ENCODE measurements at regions not wholly inside any gene's neighbourhood (a gene's known extent, or its start where the extent isn't known, plus 50 kb on each side); places are given as distances from the start of the nearest gene placed in this dataset.
"Not testable (repeated sequence)": the region's sequence is repeated elsewhere in the genome, so short reads cannot be mapped to it uniquely, and the experiment has no call there.

GRCh38 chr16:75948441-75948840 is 222.2 kb upstream of the CPHXL start:
- no peak for ATAC-seq (ENCODE audit: low read depth)
- Mint-ChIP-seq H3K27ac (no peak overlapping the region), H3K36me3 (no peaks in the 10 kb centered on the region), H3K4me1 (no peaks in the 10 kb centered on the region), H3K4me3 (no peak overlapping the region), H3K27me3 (no peaks in the 10 kb centered on the region), H3K9me3 (no peaks in the 10 kb centered on the region)
- POLR2A ChIA-PET = no interaction called here
- DNase-seq = no peak

DNA sequence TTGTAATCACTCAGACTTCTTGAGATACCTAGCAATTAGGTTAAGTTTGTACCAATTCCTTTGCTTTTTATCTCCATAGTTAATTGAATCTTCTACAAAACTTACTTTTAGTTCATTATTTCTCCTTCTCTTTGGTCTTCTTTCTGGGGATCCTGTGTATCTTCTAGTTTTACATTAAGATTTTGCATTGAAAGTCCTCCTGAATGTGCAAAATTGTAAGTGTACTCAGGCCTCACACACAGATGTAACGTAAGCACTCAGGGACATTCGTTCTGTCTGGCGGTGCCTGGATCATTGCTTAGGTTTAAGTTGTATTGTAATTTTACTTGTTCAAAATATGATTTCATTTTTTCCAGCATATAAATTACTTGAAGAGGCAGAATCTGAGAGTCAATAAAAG is 222.6 kb upstream of the CPHXL start:
- Mint-ChIP-seq H3K27me3 (no peaks in the 10 kb centered on the region), H3K27ac (no peak overlapping the region), H3K4me3 (no peak overlapping the region), H3K4me1 (no peaks in the 10 kb centered on the region), H3K9me3 (no peaks in the 10 kb centered on the region), H3K36me3 (no peaks in the 10 kb centered on the region)
- POLR2A ChIA-PET = no interaction called here
- ATAC-seq (ENCODE audit: low read depth) (no peak), DNase-seq (no peak)

DNA sequence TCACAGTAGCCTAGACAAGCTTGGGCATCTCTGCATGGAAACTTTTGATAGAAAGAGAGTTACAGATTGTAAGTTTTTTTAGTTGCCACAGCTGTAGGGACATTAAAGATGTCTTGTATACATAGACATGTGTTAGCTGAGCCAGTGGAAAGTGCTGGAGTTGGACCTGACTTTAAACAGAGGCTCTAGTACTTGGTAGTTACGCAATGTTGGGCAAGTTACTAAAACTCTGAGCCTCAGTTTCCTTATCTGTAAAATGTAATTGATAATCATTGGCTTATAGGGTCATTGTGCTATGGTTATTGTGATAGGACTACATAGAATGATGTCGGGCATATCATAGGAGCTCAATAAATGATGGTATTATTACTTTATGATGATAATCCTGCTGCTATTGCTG is 225.8 kb upstream of the CPHXL start:
- no peaks in the 10 kb centered on the region for H3K36me3 Mint-ChIP-seq
- DNase-seq (no peak), ATAC-seq (ENCODE audit: low read depth) (no peak)
- H3K27ac Mint-ChIP-seq = no peak overlapping the region
- no peaks in the 10 kb centered on the region for H3K9me3 Mint-ChIP-seq
- H3K4me1 Mint-ChIP-seq = no peaks in the 10 kb centered on the region
- POLR2A ChIA-PET = no interaction called here
- no peak overlapping the region for H3K4me3 Mint-ChIP-seq
- no peaks in the 10 kb centered on the region for H3K27me3 Mint-ChIP-seq

DNA sequence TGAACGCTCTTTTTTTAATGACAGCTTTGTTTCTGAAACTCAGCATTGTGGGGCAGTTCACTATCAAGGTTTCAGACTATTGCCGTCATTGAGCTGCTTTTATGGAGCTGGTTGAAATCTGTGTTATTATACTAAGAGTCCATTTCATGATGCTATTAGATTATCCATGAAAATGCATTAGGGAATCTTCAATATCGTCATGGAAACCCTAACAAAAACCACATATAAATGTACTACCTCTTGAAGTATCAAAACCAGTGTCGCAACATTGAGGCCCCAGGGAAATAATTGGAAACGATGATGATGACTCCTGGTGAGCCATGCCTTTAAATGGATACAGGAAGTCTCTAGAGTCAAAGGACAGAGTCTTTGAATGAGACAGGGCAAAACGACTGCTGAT is 231.6 kb upstream of the CPHXL start:
- no peak for DNase-seq
- POLR2A ChIA-PET = no interaction called here
- no peak overlapping the region for H3K4me3 Mint-ChIP-seq
- no peaks in the 10 kb centered on the region for H3K4me1 Mint-ChIP-seq
- no peaks in the 10 kb centered on the region for H3K27me3 Mint-ChIP-seq
- H3K36me3 Mint-ChIP-seq = no peaks in the 10 kb centered on the region
- no peak overlapping the region for H3K27ac Mint-ChIP-seq
- no peaks in the 10 kb centered on the region for H3K9me3 Mint-ChIP-seq
- ATAC-seq (ENCODE audit: low read depth) = no peak

DNA sequence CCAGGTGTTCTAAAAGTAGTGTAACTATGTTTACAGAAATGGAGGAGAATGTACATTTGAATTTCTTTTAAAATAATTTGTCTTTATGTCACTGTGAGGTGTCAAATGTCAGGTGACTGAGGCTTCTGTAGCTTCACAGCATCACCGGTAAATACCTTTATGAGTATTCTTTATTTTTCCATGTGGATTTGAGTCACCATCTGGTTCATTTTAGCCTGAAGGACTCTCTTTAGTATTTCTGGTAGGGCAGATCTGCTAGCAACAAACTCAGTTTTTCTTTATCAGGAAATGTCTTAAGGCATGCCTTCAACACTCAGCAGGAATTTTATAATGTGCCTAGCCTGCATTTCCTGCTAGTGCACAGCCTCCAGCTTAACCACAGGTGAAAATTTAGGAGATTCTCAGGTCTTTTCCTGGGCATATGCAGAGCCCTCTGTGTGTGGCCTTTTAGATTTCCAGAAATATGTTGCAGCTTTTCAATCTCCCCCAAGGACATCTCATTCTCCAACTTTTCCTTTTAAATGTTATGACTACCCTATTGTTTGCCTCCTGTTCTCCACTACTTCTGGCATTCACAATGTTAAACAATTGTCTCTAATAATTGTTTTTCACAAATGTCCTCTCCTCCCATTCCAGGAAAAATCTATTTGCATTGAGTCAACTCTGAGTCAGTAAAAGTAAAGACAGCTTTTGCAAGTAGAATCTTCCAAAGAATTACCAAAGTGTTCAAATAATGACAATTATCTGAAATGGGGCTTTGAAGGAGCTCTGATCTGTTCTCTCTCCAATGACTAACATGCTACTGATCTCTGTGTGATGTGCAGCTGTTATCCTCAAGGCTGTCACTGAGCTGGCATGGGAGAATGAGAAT is 239.4 kb upstream of the CPHXL start:
- no peaks in the 10 kb centered on the region for H3K4me1 Mint-ChIP-seq
- H3K27ac Mint-ChIP-seq = no peak overlapping the region
- H3K9me3 Mint-ChIP-seq = no peaks in the 10 kb centered on the region
- no peak overlapping the region for H3K4me3 Mint-ChIP-seq
- no peak for ATAC-seq (ENCODE audit: low read depth)
- POLR2A ChIA-PET = no interaction called here
- no peaks in the 10 kb centered on the region for H3K36me3 Mint-ChIP-seq
- DNase-seq = no peak
- no peaks in the 10 kb centered on the region for H3K27me3 Mint-ChIP-seq

GRCh38 chr16:75969120-75969519 is 242.8 kb upstream of the CPHXL start:
- POLR2A ChIA-PET; DNase-seq; H3K36me3 Mint-ChIP-seq; ATAC-seq (ENCODE audit: low read depth); H3K4me1 Mint-ChIP-seq; H3K4me3 Mint-ChIP-seq; H3K9me3 Mint-ChIP-seq; H3K27me3 Mint-ChIP-seq; H3K27ac Mint-ChIP-seq: not testable (repeated sequence)

- Mint-ChIP-seq H3K36me3 (no peaks in the 10 kb centered on the region), H3K27me3 (no peaks in the 10 kb centered on the region), H3K4me1 (no peaks in the 10 kb centered on the region), H3K9me3 (no peaks in the 10 kb centered on the region), H3K4me3 (no peak overlapping the region), H3K27ac (no peak overlapping the region)
- POLR2A ChIA-PET = no interaction called here
- DNase-seq (no peak), ATAC-seq (ENCODE audit: low read depth) (no peak)
Measured at GRCh38 chr16:75971334-75971733, 245.0 kb upstream of the CPHXL start.

DNA sequence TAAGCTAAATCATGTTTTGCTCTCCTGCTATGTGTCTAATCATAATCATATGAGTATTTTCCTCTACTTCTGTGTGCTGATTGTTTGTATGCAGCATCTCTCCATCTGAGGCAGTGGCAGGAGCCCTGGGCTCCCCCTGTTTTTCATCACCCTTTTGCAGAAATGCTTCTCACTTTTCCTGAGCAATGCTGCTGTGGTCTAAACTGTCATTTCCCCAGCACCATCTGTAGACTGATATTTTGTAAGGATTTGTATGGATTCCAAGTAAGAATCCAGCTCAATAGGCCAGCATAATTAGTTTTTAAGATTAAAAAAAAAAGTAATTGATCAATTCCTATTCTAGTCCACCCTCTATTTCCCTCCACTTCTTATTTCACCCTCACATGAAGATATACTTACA is 257.0 kb upstream of the CPHXL start:
- POLR2A ChIA-PET = no interaction called here
- no peak overlapping the region for H3K4me3 Mint-ChIP-seq
- peaks cover 2% of the 10 kb centered on the region for H3K9me3 Mint-ChIP-seq
- no peak for DNase-seq
- ATAC-seq (ENCODE audit: low read depth) = no peak
- no peak overlapping the region for H3K27ac Mint-ChIP-seq
- no peaks in the 10 kb centered on the region for H3K27me3 Mint-ChIP-seq
- no peaks in the 10 kb centered on the region for H3K4me1 Mint-ChIP-seq
- no peaks in the 10 kb centered on the region for H3K36me3 Mint-ChIP-seq

- no peak for ATAC-seq (ENCODE audit: low read depth)
- Mint-ChIP-seq H3K27ac (no peak overlapping the region), H3K9me3 (no peaks in the 10 kb centered on the region), H3K4me3 (no peak overlapping the region), H3K27me3 (no peaks in the 10 kb centered on the region), H3K4me1 (no peaks in the 10 kb centered on the region), H3K36me3 (no peaks in the 10 kb centered on the region)
- POLR2A ChIA-PET = no interaction called here
- no peak for DNase-seq
Measured at GRCh38 chr16:75983741-75984381, 257.6 kb upstream of the CPHXL start.

DNA sequence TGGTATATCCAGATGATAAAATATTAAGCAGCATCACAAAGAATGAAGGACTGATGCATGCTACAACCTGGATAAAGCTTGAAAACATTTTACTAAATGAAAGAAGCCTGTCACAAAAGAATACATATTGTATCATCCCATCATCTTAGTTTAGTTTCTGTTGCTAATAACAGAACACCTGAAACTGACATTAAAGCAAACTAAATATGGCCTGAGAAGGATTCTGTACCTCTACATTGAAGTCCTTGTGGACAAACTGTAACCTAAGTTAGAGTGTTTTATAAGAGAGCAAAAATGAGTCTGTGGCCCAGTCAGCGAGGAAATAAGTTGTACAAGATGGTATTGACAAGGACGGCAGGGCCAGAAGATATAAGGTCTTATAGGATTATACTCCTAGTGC is 261.0 kb upstream of the CPHXL start:
- Mint-ChIP-seq H3K4me3 (no peak overlapping the region), H3K27ac (no peak overlapping the region), H3K4me1 (no peaks in the 10 kb centered on the region), H3K9me3 (no peaks in the 10 kb centered on the region), H3K27me3 (no peaks in the 10 kb centered on the region), H3K36me3 (no peaks in the 10 kb centered on the region)
- no peak for ATAC-seq (ENCODE audit: low read depth)
- POLR2A ChIA-PET = no interaction called here
- no peak for DNase-seq

GRCh38 chr16:75996491-75996890 is 270.2 kb upstream of the CPHXL start:
- Mint-ChIP-seq H3K27ac (no peak overlapping the region), H3K9me3 (peaks cover 5% of the 10 kb centered on the region), H3K36me3 (no peaks in the 10 kb centered on the region), H3K27me3 (no peaks in the 10 kb centered on the region), H3K4me1 (no peaks in the 10 kb centered on the region), H3K4me3 (no peak overlapping the region)
- ATAC-seq (ENCODE audit: low read depth) (no peak), DNase-seq (no peak)
- POLR2A ChIA-PET = no interaction called here

DNA sequence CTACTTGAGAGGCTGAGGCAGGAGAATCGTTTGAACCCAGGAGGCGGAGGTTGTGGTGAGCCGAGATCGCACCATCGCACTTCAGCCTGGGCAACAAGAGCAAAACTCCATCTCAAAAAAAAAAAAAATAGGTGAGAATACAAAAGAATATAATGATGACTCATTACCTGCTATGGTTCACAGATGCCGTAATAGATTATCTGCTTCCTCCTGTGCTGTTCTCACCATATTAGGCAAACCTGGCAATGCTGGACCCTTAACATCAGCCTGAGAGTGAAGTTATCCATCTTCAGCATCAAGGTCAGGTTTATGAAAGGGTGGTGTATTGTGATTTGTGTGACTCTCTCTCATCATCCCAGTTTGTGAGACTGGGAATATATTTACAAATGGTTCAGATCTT is 271.3 kb upstream of the CPHXL start:
- H3K4me1 Mint-ChIP-seq = no peaks in the 10 kb centered on the region
- POLR2A ChIA-PET = no interaction called here

GRCh38 chr16:76007645-76008044 is 269.6 kb upstream of the CNTNAP4 start:
- Mint-ChIP-seq H3K4me1 (no peaks in the 10 kb centered on the region), H3K27ac (no peak overlapping the region), H3K4me3 (no peak overlapping the region), H3K36me3 (no peaks in the 10 kb centered on the region), H3K27me3 (no peaks in the 10 kb centered on the region), H3K9me3 (peaks cover 3% of the 10 kb centered on the region)
- DNase-seq (no peak), ATAC-seq (ENCODE audit: low read depth) (no peak)
- POLR2A ChIA-PET = no interaction called here

More for the DNA sequence above, 271.3 kb upstream of the CPHXL start:
- peaks cover 5% of the 10 kb centered on the region for H3K9me3 Mint-ChIP-seq
- no peak overlapping the region for H3K27ac Mint-ChIP-seq
- H3K4me3 Mint-ChIP-seq = no peak overlapping the region
- DNase-seq = no peak
- no peaks in the 10 kb centered on the region for H3K27me3 Mint-ChIP-seq
- no peak for ATAC-seq (ENCODE audit: low read depth)
- H3K36me3 Mint-ChIP-seq = no peaks in the 10 kb centered on the region

GRCh38 chr16:76023835-76024234 is 253.4 kb upstream of the CNTNAP4 start:
- Mint-ChIP-seq H3K36me3 (no peaks in the 10 kb centered on the region), H3K4me3 (no peak overlapping the region), H3K27ac (no peak overlapping the region), H3K27me3 (no peaks in the 10 kb centered on the region), H3K9me3 (no peaks in the 10 kb centered on the region), H3K4me1 (no peaks in the 10 kb centered on the region)
- DNase-seq = no peak
- POLR2A ChIA-PET = no interaction called here
- ATAC-seq (ENCODE audit: low read depth) = no peak
